Ascending aorta (tissue), 2 donors: ENCODE measurements at regions not wholly inside any gene's neighbourhood (a gene's known extent, or its start where the extent isn't known, plus 50 kb on each side); places are given as distances from the start of the nearest gene placed in this dataset.
"Not testable (repeated sequence)": the region's sequence is repeated elsewhere in the genome, so short reads cannot be mapped to it uniquely, and the experiment has no call there.

ENCODE experiments used
- DNase-seq, 2 donors: peaks; one replicate each; pipeline ENCODE4 v3.0.0-alpha.2; 2019; ENCODE audit warnings: low spot score in 2 of 2
- H3K27ac ChIP-seq, 2 donors: fragments of 200-600 bp; sonication (generic); one replicate each; pipeline ENCODE4 v1.5.1; 2016 to 2017; ENCODE audit warnings: mild to moderate bottlenecking in 1 of 2
- H3K27me3 ChIP-seq: fragments of 200-600 bp; sonication (generic); one replicate; pipeline ENCODE4 v1.5.1; 2017
- H3K36me3 ChIP-seq, 2 donors: fragments of 200-600 bp; sonication (generic); one replicate each; pipeline ENCODE4 v1.5.1; 2016
- H3K4me1 ChIP-seq, 2 donors: fragments of 200-600 bp; sonication (generic); one replicate each; pipeline ENCODE4 v1.5.1; 2016 to 2017; ENCODE audit warnings: mild to moderate bottlenecking in 1 of 2
- H3K4me3 ChIP-seq, 2 donors: fragments of 200-600 bp; sonication (generic); one replicate each; pipeline ENCODE4 v1.5.1; 2016 to 2017; ENCODE audit warnings: mild to moderate bottlenecking in 1 of 2
- H3K9me3 ChIP-seq, 2 donors: fragments of 200-600 bp; sonication (generic); one replicate each; pipeline ENCODE4 v1.5.1; 2016
- intact Hi-C: fragments of 100-400 bp; cut with DNase I; formaldehyde crosslinking; loops from one replicate; pipeline ENCODE4 v1.15.1; 2023
- TF ChIP-seq, protein P1 (sequence below), 3 experiments: fragments of 200-600 bp in 2 of 3; fragments of 450-650 bp in 1 of 3; sonication (generic) in 2 of 3; IDR thresholded peaks; one replicate each; pipeline ENCODE4 v1.5.1; 2016 to 2019; ENCODE audit warnings: antibody characterized with exemption in 3 of 3, mild to moderate bottlenecking in 1 of 3, moderate library complexity in 1 of 3

DNA sequence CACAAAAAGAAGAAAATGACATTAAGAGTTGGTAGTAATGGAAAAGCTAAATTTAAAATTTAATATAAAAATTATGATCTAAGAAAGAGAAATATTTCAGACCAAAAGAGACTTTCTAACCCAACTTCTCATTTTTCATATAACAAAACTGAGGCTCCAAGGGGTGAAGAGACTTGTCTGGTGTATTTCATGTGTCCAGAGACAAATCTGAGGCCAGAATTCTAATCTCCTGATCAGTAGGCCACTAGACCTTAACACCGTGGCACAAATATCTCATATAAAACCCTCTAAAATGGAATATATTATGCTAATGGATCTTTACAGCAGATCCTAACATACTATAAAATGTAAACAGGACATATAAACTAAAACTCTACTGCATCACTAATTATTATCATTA is 275.7 kb upstream of the SLC16A7 start:
- Histone ChIP-seq H3K27me3 (no peaks in the 10 kb centered on the region), H3K36me3 (no peaks in the 10 kb centered on the region), H3K4me3 (no peak overlapping the region), H3K27ac (no peak overlapping the region), H3K9me3 (no peaks in the 10 kb centered on the region), H3K4me1 (no peaks in the 10 kb centered on the region)
- no peak for DNase-seq
- intact Hi-C loops = no loop called here
- TF ChIP-seq, protein P1, sequence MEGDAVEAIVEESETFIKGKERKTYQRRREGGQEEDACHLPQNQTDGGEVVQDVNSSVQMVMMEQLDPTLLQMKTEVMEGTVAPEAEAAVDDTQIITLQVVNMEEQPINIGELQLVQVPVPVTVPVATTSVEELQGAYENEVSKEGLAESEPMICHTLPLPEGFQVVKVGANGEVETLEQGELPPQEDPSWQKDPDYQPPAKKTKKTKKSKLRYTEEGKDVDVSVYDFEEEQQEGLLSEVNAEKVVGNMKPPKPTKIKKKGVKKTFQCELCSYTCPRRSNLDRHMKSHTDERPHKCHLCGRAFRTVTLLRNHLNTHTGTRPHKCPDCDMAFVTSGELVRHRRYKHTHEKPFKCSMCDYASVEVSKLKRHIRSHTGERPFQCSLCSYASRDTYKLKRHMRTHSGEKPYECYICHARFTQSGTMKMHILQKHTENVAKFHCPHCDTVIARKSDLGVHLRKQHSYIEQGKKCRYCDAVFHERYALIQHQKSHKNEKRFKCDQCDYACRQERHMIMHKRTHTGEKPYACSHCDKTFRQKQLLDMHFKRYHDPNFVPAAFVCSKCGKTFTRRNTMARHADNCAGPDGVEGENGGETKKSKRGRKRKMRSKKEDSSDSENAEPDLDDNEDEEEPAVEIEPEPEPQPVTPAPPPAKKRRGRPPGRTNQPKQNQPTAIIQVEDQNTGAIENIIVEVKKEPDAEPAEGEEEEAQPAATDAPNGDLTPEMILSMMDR (IDR thresholded peaks at IDR 0.05) = no peak

DNA sequence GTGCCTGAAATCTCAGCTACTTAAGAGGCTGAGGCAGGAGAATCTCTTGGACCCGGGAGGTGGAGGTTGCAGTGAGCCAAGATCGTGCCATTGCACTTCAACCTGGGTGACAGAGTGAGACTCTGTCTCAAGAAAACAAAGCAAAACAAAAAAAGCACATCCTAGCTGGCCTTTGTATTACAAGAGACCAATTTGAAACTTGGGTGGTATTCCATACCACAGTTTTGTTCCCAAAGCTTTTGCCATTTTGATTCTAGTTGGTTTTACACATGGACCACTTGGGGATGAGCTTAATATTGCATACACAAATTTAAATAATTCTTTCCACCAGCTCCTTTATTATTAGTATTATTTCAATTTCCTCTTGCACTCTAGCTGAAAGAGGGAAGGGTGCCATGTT is 276.9 kb upstream of the SLC16A7 start:
- H3K4me3 ChIP-seq = no peak overlapping the region
- TF ChIP-seq, protein P1 (IDR thresholded peaks at IDR 0.05) = no peak
- intact Hi-C loops = no loop called here
- H3K36me3 ChIP-seq = no peaks in the 10 kb centered on the region
- no peaks in the 10 kb centered on the region for H3K27me3 ChIP-seq
- DNase-seq = no peak
- H3K4me1 ChIP-seq = no peaks in the 10 kb centered on the region
- H3K27ac ChIP-seq = no peak overlapping the region
- H3K9me3 ChIP-seq = no peaks in the 10 kb centered on the region

DNA sequence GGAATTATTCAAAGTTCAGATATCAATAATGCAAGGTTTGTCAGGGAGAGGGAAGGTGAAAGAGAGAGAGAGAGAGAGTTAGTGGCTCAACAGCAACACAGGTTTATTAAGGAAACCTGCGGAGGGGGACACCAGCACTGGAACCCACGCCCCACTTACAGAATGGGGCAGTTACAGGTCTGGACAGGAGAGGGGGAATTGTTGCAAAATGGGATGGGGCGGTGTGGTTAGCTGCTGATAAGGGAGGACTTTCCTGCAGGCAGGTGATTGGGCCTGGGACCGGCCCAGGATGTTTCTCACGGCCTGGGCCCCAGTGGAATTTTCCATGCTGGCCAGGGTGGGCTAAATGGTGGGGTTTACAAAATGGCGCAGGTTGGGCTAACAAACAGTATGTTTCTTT is 278.2 kb upstream of the SLC16A7 start:
- Histone ChIP-seq H3K9me3 (no peaks in the 10 kb centered on the region), H3K4me1 (no peaks in the 10 kb centered on the region), H3K4me3 (no peak overlapping the region), H3K36me3 (no peaks in the 10 kb centered on the region), H3K27ac (no peak overlapping the region), H3K27me3 (no peaks in the 10 kb centered on the region)
- TF ChIP-seq, protein P1 (IDR thresholded peaks at IDR 0.05) = no peak
- DNase-seq = no peak
- intact Hi-C loops = no loop called here

- intact Hi-C loops = no loop called here
- DNase-seq = no peak
- no peak overlapping the region for H3K4me3 ChIP-seq
Measured at GRCh38 chr12:59316938-59317337, 278.9 kb upstream of the SLC16A7 start.

DNA sequence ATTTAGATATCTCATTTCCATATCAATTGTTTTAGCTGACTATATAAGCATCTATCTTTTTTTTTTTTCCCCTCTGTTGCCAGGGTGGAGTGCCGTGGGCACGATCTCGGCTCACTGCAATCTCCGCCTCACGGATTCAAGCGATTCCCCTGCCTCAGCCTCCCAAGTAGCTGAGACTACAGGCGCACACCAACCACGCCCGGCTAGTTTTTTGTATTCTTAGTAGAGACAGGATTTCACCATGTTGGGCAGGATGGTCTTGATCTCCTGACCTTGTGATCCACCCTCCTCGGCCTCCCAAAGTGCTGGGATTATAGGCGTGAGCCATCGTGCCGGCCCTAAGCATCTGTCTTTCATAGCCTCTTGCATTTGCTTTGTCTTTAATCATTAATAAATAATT is 279.5 kb upstream of the SLC16A7 start:
- H3K27ac ChIP-seq, intact Hi-C loops, H3K4me1 ChIP-seq, H3K27me3 ChIP-seq, H3K9me3 ChIP-seq, H3K36me3 ChIP-seq, DNase-seq, H3K4me3 ChIP-seq: not testable (repeated sequence)

More at GRCh38 chr12:59316938-59317337, 278.9 kb upstream of the SLC16A7 start:
- Histone ChIP-seq H3K27ac (no peak overlapping the region), H3K9me3 (peaks cover 0 to 1% of the 10 kb centered on the region in 2 donors), H3K4me1 (no peaks in the 10 kb centered on the region), H3K27me3 (no peaks in the 10 kb centered on the region), H3K36me3 (no peaks in the 10 kb centered on the region)
- TF ChIP-seq, protein P1 (IDR thresholded peaks at IDR 0.05) = no peak

- intact Hi-C loops = no loop called here
- no peaks in the 10 kb centered on the region for H3K4me1 ChIP-seq
- H3K27me3 ChIP-seq = no peaks in the 10 kb centered on the region
- no peak for DNase-seq
- no peaks in the 10 kb centered on the region for H3K36me3 ChIP-seq
- TF ChIP-seq, protein P1 (IDR thresholded peaks at IDR 0.05) = no peak
- H3K9me3 ChIP-seq = peaks cover 0 to 11% of the 10 kb centered on the region in 2 donors
- no peak overlapping the region for H3K27ac ChIP-seq
- no peak overlapping the region for H3K4me3 ChIP-seq
Measured at GRCh38 chr12:59314209-59314608, 281.6 kb upstream of the SLC16A7 start.
